22Rv1 (cell line): ENCODE measurements at regions not wholly inside any gene's neighbourhood (a gene's known extent, or its start where the extent isn't known, plus 50 kb on each side); places are given as distances from the start of the nearest gene placed in this dataset.

Source experiments
- H3K27ac ChIP-seq: fragments of 450-650 bp; 2 replicates; pipeline ENCODE4 v1.5.1; 2017
- CTCF ChIP-seq: fragments of 450-650 bp; IDR thresholded peaks from 2 replicates; pipeline ENCODE4 v1.5.1; 2017; ENCODE audit warnings: mild to moderate bottlenecking
- ZFX ChIP-seq: fragments of 450-650 bp; IDR thresholded peaks from 2 replicates; pipeline ENCODE4 v1.6.1; 2017; ENCODE audit warnings: antibody characterized with exemption, borderline replicate concordance

- TF ChIP-seq ZFX, result no peak
- no peak for TF ChIP-seq CTCF
- H3K27ac ChIP-seq, result no peak overlapping the region
These were observed 142.5 kb upstream of the GATA6 start for GRCh38 chr18:22026889-22027288.

- no peak overlapping the region for H3K27ac ChIP-seq
- TF ChIP-seq ZFX (no peak), CTCF (no peak)
These were observed 137.8 kb upstream of the GATA6 start for GRCh38 chr18:22031611-22032010.

GRCh38 chr18:22032392-22032961 is 136.9 kb upstream of the GATA6 start:
- H3K27ac ChIP-seq, result no peak overlapping the region
- TF ChIP-seq ZFX, result no peak
- TF ChIP-seq CTCF, result no peak

- TF ChIP-seq ZFX (no peak), CTCF (no peak)
These were observed 136.3 kb upstream of the GATA6 start for GRCh38 chr18:22033085-22033484.

GRCh38 chr18:22034276-22034675 is 135.1 kb upstream of the GATA6 start:
- no peak overlapping the region for H3K27ac ChIP-seq
- TF ChIP-seq CTCF, result no peak
- TF ChIP-seq ZFX, result no peak

More at GRCh38 chr18:22033085-22033484, 136.3 kb upstream of the GATA6 start:
- H3K27ac ChIP-seq, result no peak overlapping the region

GRCh38 chr18:22040533-22040932 is 128.9 kb upstream of the GATA6 start:
- TF ChIP-seq CTCF (no peak), ZFX (no peak)
- H3K27ac ChIP-seq, result peak overlapping the region; percentile 42

GRCh38 chr18:22043837-22044236 is 125.6 kb upstream of the GATA6 start:
- TF ChIP-seq ZFX (no peak), CTCF (no peak)
- H3K27ac ChIP-seq, result peak overlapping the region; percentile 100
